Sigmoid colon (tissue), 6 donors: ENCODE measurements at regions not wholly inside any gene's neighbourhood (a gene's known extent, or its start where the extent isn't known, plus 50 kb on each side); places are given as distances from the start of the nearest gene placed in this dataset.

Experiments
- DNase-seq: peaks from one replicate; pipeline ENCODE4 v3.0.0-alpha.2; 2019
- H3K27ac ChIP-seq, 4 donors: fragments of 200-600 bp; sonication (generic); one replicate each; pipeline ENCODE4 v1.5.1; 2016 to 2019; ENCODE audit warnings: mild to moderate bottlenecking in 1 of 4
- H3K27me3 ChIP-seq, 3 donors: fragments of 200-600 bp; sonication (generic); one replicate each; pipeline ENCODE4 v1.5.1; 2019; ENCODE audit warnings: mild to moderate bottlenecking in 1 of 3
- H3K36me3 ChIP-seq, 4 donors: fragments of 200-600 bp; sonication (generic); one replicate each; pipeline ENCODE4 v1.5.1; 2016 to 2019
- H3K4me1 ChIP-seq, 4 donors: fragments of 200-600 bp; sonication (generic); one replicate each; pipeline ENCODE4 v1.5.1; 2017 to 2019
- H3K4me3 ChIP-seq, 4 donors: fragments of 200-600 bp; sonication (generic); one replicate each; pipeline ENCODE4 v1.5.1; 2017 to 2019; ENCODE audit warnings: mild to moderate bottlenecking in 2 of 4, moderate library complexity in 1 of 4
- H3K9me3 ChIP-seq, 4 donors: fragments of 200-600 bp in 3 of 4; sonication (generic) in 3 of 4; one replicate each; pipeline versions ENCODE4 v1.5.1 to v1.6.1; 2013 to 2019
- CTCF ChIP-seq, 4 experiments: fragments of 450-650 bp in 3 of 4; fragments of 200-600 bp in 1 of 4; IDR thresholded peaks; one replicate each; pipeline ENCODE4 v1.5.1; 2016 to 2019; ENCODE audit warnings: antibody characterized with exemption in 4 of 4, mild to moderate bottlenecking in 3 of 4, moderate library complexity in 2 of 4
- EP300 ChIP-seq, 4 donors: sonication (generic); formaldehyde crosslinking; IDR thresholded peaks; one replicate each; pipeline ENCODE4 v1.6.1; 2017; ENCODE audit warnings: antibody characterized with exemption in 4 of 4
- POLR2A ChIP-seq, 2 donors: fragments of 450-650 bp; IDR thresholded peaks; one replicate each; pipeline ENCODE4 v1.6.1; 2016; ENCODE audit warnings: antibody characterized with exemption in 2 of 2, mild to moderate bottlenecking in 2 of 2, moderate library complexity in 2 of 2
- POLR2AphosphoS5 ChIP-seq, 4 donors: sonication (generic); formaldehyde crosslinking; IDR thresholded peaks; one replicate each; pipeline ENCODE4 v1.6.1; 2017; ENCODE audit warnings: antibody characterized with exemption in 4 of 4
- WGBS, 2 donors: extraction: QIAGEN DNeasy Blood & Tissue Kit; methylation state at CpG; one replicate each; pipeline ENCODE4 v1.1.7; 2013; 5-methylcytosine and 5-hydroxymethylcytosine counted together
- intact Hi-C: fragments of 100-400 bp; cut with DNase I; formaldehyde crosslinking; loops from one replicate; pipeline ENCODE4 v1.15.1; 2023
- donor health status: healthy with polysubstance abuse.
- donor health status: healthy.

- 89 to 100% methylated on average over 1 of the region's 1 CpG for WGBS, 2 donors
- no peak for TF ChIP-seq CTCF (IDR thresholded peaks at IDR 0.05)
- no peak for TF ChIP-seq EP300 (IDR thresholded peaks at IDR 0.05)
- TF ChIP-seq POLR2AphosphoS5 (IDR thresholded peaks at IDR 0.05), result no peak
- TF ChIP-seq POLR2A (IDR thresholded peaks at IDR 0.05), result no peak
- no peak overlapping the region for H3K27ac ChIP-seq
- H3K4me3 ChIP-seq, result no peak overlapping the region
- no peak for DNase-seq
- intact Hi-C loops, result no loop called here
- H3K9me3 ChIP-seq, result peaks cover 0 to 2% (median 0%) of the 10 kb centered on the region in 4 donors
- H3K4me1 ChIP-seq, result no peaks in the 10 kb centered on the region
- H3K27me3 ChIP-seq, result no peaks in the 10 kb centered on the region
- H3K36me3 ChIP-seq, result no peaks in the 10 kb centered on the region
Measured at GRCh38 chr17:51454456-51454978, 194.2 kb downstream of the UTP18 start.

- H3K9me3 ChIP-seq, result peaks cover 0 to 2% (median 0%) of the 10 kb centered on the region in 4 donors
- intact Hi-C loops, result no loop called here
- H3K36me3 ChIP-seq, result no peaks in the 10 kb centered on the region
- no peak overlapping the region for H3K27ac ChIP-seq
- no peak for TF ChIP-seq EP300 (IDR thresholded peaks at IDR 0.05)
- no peak for TF ChIP-seq CTCF (IDR thresholded peaks at IDR 0.05)
- no peak for TF ChIP-seq POLR2A (IDR thresholded peaks at IDR 0.05)
- TF ChIP-seq POLR2AphosphoS5 (IDR thresholded peaks at IDR 0.05), result no peak
- no peaks in the 10 kb centered on the region for H3K4me1 ChIP-seq
- no peaks in the 10 kb centered on the region for H3K27me3 ChIP-seq
- DNase-seq, result no peak
- H3K4me3 ChIP-seq, result no peak overlapping the region
Measured at GRCh38 chr17:51455211-51455610, 194.9 kb downstream of the UTP18 start.

- H3K27ac ChIP-seq, result no peak overlapping the region
- H3K9me3 ChIP-seq, result peaks cover 0 to 2% (median 0%) of the 10 kb centered on the region in 4 donors
- intact Hi-C loops, result no loop called here
- DNase-seq, result no peak
- TF ChIP-seq EP300 (IDR thresholded peaks at IDR 0.05), result no peak
- no peak for TF ChIP-seq POLR2AphosphoS5 (IDR thresholded peaks at IDR 0.05)
- no peak for TF ChIP-seq POLR2A (IDR thresholded peaks at IDR 0.05)
- no peak for TF ChIP-seq CTCF (IDR thresholded peaks at IDR 0.05)
- no peak overlapping the region for H3K4me3 ChIP-seq
- no peaks in the 10 kb centered on the region for H3K27me3 ChIP-seq
- no peaks in the 10 kb centered on the region for H3K4me1 ChIP-seq
- WGBS, 2 donors, result 88 to 90% methylated on average over 4 of the region's 4 CpGs
- H3K36me3 ChIP-seq, result no peaks in the 10 kb centered on the region
Measured at GRCh38 chr17:51455931-51456330, 195.6 kb downstream of the UTP18 start.

GRCh38 chr17:51456942-51457341, 196.6 kb downstream of the UTP18 start:
- H3K9me3 ChIP-seq, result no peaks in the 10 kb centered on the region
- H3K4me3 ChIP-seq, result no peak overlapping the region
- H3K27ac ChIP-seq, result no peak overlapping the region
- no peaks in the 10 kb centered on the region for H3K27me3 ChIP-seq
- no peak for DNase-seq
- TF ChIP-seq POLR2AphosphoS5 (IDR thresholded peaks at IDR 0.05) (no peak), POLR2A (IDR thresholded peaks at IDR 0.05) (no peak), EP300 (IDR thresholded peaks at IDR 0.05) (no peak), CTCF (IDR thresholded peaks at IDR 0.05) (no peak)
- WGBS, 2 donors, result 33 to 37% methylated on average over 1 of the region's 1 CpG
- H3K36me3 ChIP-seq, result no peaks in the 10 kb centered on the region
- intact Hi-C loops, result no loop called here
- no peaks in the 10 kb centered on the region for H3K4me1 ChIP-seq

- intact Hi-C loops, result no loop called here
- H3K4me1 ChIP-seq, result no peaks in the 10 kb centered on the region
- no peak overlapping the region for H3K27ac ChIP-seq
- H3K27me3 ChIP-seq, result no peaks in the 10 kb centered on the region
- no peaks in the 10 kb centered on the region for H3K36me3 ChIP-seq
- DNase-seq, result no peak
- H3K9me3 ChIP-seq, result no peaks in the 10 kb centered on the region
- TF ChIP-seq EP300 (IDR thresholded peaks at IDR 0.05), result no peak
- no peak for TF ChIP-seq POLR2AphosphoS5 (IDR thresholded peaks at IDR 0.05)
- TF ChIP-seq POLR2A (IDR thresholded peaks at IDR 0.05), result no peak
- peak in 1 of 4 experiments; percentile 22 for TF ChIP-seq CTCF (IDR thresholded peaks at IDR 0.05)
- 57 to 68% methylated on average over 11 of the region's 11 CpGs for WGBS, 2 donors
- H3K4me3 ChIP-seq, result no peak overlapping the region
Measured at GRCh38 chr17:51461578-51462004, 201.2 kb downstream of the UTP18 start.
